GM20000 (cell line): ENCODE measurements at regions not wholly inside any gene's neighbourhood (a gene's known extent, or its start where the extent isn't known, plus 50 kb on each side); places are given as distances from the start of the nearest gene placed in this dataset.

ENCODE experiments used
- DNase-seq: peaks from one replicate; pipeline ENCODE4 v3.0.0; 2012; ENCODE audit warnings: low spot score
- TF ChIP-seq, protein P1 (sequence below): IDR thresholded peaks from 2 replicates; pipeline ENCODE4 v1.5.1; 2012; ENCODE audit warnings: mild to moderate bottlenecking, control low read depth; ENCODE audit errors: extremely low read depth, missing control alignments

DNA sequence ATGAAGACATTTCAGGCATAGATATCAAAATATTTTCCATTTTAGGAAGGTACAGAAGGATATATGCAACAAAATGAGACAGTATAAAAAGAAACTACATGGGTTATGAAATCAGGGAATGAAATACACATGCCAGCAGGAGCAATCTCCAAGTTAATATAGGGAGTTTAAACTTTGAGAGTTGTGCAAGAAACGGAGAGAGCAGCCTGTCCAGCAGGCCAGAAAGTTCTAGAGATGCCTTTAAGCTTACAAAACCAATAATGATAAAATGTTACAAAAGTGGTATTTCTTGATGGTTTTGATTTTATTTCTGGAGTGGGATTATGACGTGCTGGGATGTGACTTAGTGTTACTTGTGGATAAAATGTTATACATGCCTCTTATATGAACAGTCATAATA is 2047.9 kb downstream of the ARAP2 start:
- TF ChIP-seq, protein P1, sequence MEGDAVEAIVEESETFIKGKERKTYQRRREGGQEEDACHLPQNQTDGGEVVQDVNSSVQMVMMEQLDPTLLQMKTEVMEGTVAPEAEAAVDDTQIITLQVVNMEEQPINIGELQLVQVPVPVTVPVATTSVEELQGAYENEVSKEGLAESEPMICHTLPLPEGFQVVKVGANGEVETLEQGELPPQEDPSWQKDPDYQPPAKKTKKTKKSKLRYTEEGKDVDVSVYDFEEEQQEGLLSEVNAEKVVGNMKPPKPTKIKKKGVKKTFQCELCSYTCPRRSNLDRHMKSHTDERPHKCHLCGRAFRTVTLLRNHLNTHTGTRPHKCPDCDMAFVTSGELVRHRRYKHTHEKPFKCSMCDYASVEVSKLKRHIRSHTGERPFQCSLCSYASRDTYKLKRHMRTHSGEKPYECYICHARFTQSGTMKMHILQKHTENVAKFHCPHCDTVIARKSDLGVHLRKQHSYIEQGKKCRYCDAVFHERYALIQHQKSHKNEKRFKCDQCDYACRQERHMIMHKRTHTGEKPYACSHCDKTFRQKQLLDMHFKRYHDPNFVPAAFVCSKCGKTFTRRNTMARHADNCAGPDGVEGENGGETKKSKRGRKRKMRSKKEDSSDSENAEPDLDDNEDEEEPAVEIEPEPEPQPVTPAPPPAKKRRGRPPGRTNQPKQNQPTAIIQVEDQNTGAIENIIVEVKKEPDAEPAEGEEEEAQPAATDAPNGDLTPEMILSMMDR: no peak
- DNase-seq: no peak

DNA sequence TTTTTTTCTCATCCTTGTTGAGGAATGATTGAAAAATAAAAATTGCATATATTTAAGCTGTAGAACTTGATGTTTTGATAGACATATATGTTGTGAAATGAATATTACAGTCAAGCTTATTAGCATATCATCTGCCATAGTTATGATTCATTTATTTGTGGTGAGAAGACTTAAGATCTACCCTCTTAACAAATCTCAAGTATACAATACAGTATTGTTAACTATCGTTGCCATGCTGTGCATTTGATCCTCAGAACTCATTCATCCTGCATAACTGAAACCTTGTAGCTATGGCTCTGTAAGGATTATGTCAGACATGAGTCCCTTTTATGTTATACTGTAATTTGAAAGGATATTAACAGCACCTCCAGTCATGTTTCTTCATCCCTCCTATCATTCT is 2045.3 kb downstream of the ARAP2 start:
- DNase-seq: no peak
- TF ChIP-seq, protein P1: no peak

DNA sequence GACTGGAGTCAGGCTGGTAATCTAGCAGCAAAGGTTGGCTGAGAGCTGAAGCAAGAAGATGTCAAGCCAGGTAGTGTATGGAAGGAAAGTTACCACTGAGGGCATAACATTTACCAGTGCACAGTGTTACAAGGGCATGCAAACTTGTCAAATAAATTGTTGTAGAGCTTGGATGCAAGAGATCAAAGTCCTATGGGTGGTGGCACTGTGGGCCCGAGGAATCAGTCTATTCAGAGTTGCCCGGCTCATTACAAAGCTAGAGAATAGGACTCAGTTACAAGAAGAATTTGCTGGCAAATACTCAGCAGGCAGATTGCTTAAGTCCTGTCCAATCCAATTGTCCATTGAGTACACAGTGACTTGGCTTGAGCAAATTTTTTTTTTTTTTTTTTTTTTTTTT is 2043.8 kb downstream of the ARAP2 start:
- no peak for DNase-seq
- TF ChIP-seq, protein P1: no peak

DNA sequence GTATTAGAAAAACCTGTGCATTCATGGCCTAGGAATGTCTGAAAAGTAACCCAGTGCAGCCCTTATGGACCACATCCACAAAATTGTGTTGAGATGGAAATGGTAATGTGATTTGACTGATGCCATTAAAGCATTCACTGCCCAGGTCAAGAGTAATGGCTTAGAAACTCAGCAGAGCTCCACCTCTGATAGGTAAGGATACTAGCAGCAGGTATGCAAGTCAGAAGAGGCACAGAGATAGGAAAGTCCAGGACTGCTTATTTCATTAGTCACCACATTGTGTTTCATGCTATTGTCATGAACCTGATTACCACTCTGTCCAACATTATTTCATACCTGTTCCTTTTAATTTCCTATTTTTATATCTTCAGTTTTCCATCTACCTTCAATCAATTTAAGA is 2042.2 kb downstream of the ARAP2 start:
- TF ChIP-seq, protein P1: no peak
- no peak for DNase-seq

DNA sequence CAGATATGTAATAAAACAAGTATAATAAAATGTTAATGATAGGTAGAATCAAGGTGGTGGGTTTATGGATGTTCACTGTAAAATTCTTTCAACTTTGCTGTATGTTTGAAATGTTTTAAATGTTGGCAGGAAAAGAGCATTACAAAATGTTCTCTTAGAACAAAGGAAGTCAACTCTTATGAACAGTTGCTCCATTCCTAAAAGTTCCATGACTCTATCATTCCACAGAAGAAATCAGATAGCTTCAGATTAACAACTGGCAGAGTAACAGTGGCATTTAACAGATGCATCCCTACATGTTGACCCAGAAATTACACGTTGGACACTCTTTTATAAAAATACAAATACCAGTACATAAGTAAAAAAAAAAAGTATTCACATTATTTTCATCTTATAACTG is 2023.7 kb downstream of the ARAP2 start:
- TF ChIP-seq, protein P1: no peak
- DNase-seq: no peak

DNA sequence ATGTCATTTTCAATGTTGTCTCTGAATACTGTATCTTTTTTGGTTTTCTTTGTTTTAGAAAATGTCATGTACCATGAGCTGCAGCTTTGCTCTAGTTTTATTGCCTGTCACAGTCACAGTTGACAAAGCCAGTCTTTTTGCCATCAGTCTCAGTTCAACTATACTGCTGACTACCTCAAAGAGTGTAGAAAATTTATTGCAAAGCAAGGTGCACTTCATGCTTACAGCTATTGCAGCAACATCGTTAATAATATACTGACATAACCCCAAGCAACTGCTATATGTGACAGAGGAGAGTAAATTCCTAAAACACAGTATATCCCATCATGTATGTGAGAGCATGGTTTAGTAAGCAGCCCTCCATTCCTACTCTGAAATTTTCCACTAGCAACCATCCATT is 2022.3 kb downstream of the ARAP2 start:
- TF ChIP-seq, protein P1: no peak
- no peak for DNase-seq

DNA sequence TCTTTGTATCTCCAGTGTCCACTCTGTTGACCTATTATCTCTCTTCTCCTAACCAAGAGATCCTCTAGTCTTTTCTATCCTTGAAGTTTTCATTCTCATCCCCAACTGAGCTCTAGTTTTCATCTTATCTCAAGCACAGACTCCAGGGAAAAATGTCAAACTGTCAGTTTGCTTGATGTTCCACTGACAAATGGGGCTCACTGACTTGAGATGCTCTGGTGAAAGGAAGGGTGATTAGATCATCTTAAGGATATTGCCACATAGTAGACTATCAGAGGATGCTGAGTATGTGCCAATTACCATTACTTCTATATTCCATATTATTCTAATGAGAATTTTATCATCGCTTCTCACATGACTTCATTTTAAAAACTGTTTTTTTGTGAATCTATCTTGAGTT is 2008.2 kb downstream of the ARAP2 start:
- no peak for DNase-seq
- TF ChIP-seq, protein P1: no peak
